ENCODE measurements at regions not wholly inside any gene's neighbourhood (a gene's known extent, or its start where the extent isn't known, plus 50 kb on each side); places are given as distances from the start of the nearest gene placed in this dataset.

GRCh38 chr9:11968631-11969030 is 724.6 kb upstream of the TYRP1 start:
- DNase-seq: no peak

GRCh38 chr9:11973011-11973410 is 720.2 kb upstream of the TYRP1 start:
- DNase-seq: no peak

GRCh38 chr9:11973511-11973910 is 719.7 kb upstream of the TYRP1 start:
- no peak for DNase-seq

- DNase-seq: no peak
These were observed 700.3 kb upstream of the TYRP1 start for GRCh38 chr9:11992866-11993265.

GRCh38 chr9:12014488-12014887 is 678.7 kb upstream of the TYRP1 start:
- no peak for DNase-seq

GRCh38 chr9:12054235-12054634 is 639.0 kb upstream of the TYRP1 start:
- DNase-seq: no peak

- no peak for DNase-seq
These were observed 636.3 kb upstream of the TYRP1 start for GRCh38 chr9:12056874-12057273.

- no peak for DNase-seq
These were observed 633.1 kb upstream of the TYRP1 start for GRCh38 chr9:12060067-12060466.

GRCh38 chr9:12060811-12061210 is 632.4 kb upstream of the TYRP1 start:
- no peak for DNase-seq

- DNase-seq: no peak
These were observed 628.1 kb upstream of the TYRP1 start for GRCh38 chr9:12065050-12065449.

GRCh38 chr9:12065686-12066085 is 627.5 kb upstream of the TYRP1 start:
- no peak for DNase-seq

GRCh38 chr9:12066455-12067035 is 626.6 kb upstream of the TYRP1 start:
- no peak for DNase-seq

GRCh38 chr9:12069366-12069765 is 623.8 kb upstream of the TYRP1 start:
- no peak for DNase-seq

GRCh38 chr9:12085399-12085798 is 607.8 kb upstream of the TYRP1 start:
- DNase-seq: no peak

- no peak for DNase-seq
These were observed 601.2 kb upstream of the TYRP1 start for GRCh38 chr9:12091865-12092527.

GRCh38 chr9:12094046-12094445 is 599.1 kb upstream of the TYRP1 start:
- no peak for DNase-seq

- no peak for DNase-seq
These were observed 597.3 kb upstream of the TYRP1 start for GRCh38 chr9:12095931-12096330.

- no peak for DNase-seq
These were observed 559.8 kb upstream of the TYRP1 start for GRCh38 chr9:12133416-12133815.

GRCh38 chr9:12141422-12141821 is 551.8 kb upstream of the TYRP1 start:
- no peak for DNase-seq

GRCh38 chr9:12155401-12156134 is 537.6 kb upstream of the TYRP1 start:
- no peak for DNase-seq

GRCh38 chr9:12162181-12162815 is 530.9 kb upstream of the TYRP1 start:
- no peak for DNase-seq

GRCh38 chr9:12163723-12164458 is 529.3 kb upstream of the TYRP1 start:
- no peak for DNase-seq

- no peak for DNase-seq
These were observed 526.7 kb upstream of the TYRP1 start for GRCh38 chr9:12166518-12166917.

Data from GDM1 (cell line).